Colonic mucosa (tissue), 4 donors: ENCODE measurements at regions not wholly inside any gene's neighbourhood (a gene's known extent, or its start where the extent isn't known, plus 50 kb on each side); places are given as distances from the start of the nearest gene placed in this dataset.

Source experiments
- DNase-seq: peaks from one replicate; pipeline ENCODE4 v3.0.0-alpha.2; 2020
- H3K27ac ChIP-seq: fragments of 200-600 bp; one replicate; pipeline ENCODE4 v1.8.0; 2021
- H3K27me3 ChIP-seq: fragments of 200-600 bp; one replicate; pipeline ENCODE4 v1.8.0; 2021
- H3K36me3 ChIP-seq: fragments of 200-600 bp; one replicate; pipeline ENCODE4 v1.8.0; 2021
- H3K4me1 ChIP-seq: fragments of 200-600 bp; one replicate; pipeline ENCODE4 v1.8.0; 2021; ENCODE audit warnings: mild to moderate bottlenecking
- H3K4me3 ChIP-seq: fragments of 200-600 bp; one replicate; pipeline ENCODE4 v1.8.0; 2021
- H3K9ac ChIP-seq, 2 donors: one replicate each; pipeline ENCODE4 v1.7.0; 2013; ENCODE audit warnings: control low read depth in 2 of 2, low read depth in 2 of 2, low read length in 2 of 2
- H3K9me3 ChIP-seq: fragments of 200-600 bp; one replicate; pipeline ENCODE4 v1.8.0; 2021
- CTCF ChIP-seq: fragments of 200-600 bp; IDR thresholded peaks from one replicate; pipeline ENCODE4 v1.8.0; 2022; ENCODE audit warnings: antibody characterized with exemption, mild to moderate bottlenecking
- intact Hi-C: fragments of 100-400 bp; cut with DNase I; formaldehyde crosslinking; loops from one replicate; pipeline ENCODE4 v1.14.1; 2022
- donor health status: healthy.
- donor health status: DM: no; HTN: no; CAD: no.
- donor health status: DM: no; HTN: no; CAD: no.

GRCh38 chr13:105804561-105805190 lies 730.8 kb downstream of the EFNB2 start:
- H3K27me3 ChIP-seq, result no peaks in the 10 kb centered on the region
- intact Hi-C loops, result no loop called here
- no peak overlapping the region for H3K4me3 ChIP-seq
- no peaks in the 10 kb centered on the region for H3K4me1 ChIP-seq
- H3K36me3 ChIP-seq, result no peaks in the 10 kb centered on the region
- no peak overlapping the region for H3K27ac ChIP-seq
- no peak for TF ChIP-seq CTCF
- H3K9ac ChIP-seq, result no peak overlapping the region
- no peaks in the 10 kb centered on the region for H3K9me3 ChIP-seq
- no peak for DNase-seq

- intact Hi-C loops, result no loop called here
- no peaks in the 10 kb centered on the region for H3K4me1 ChIP-seq
- no peak overlapping the region for H3K4me3 ChIP-seq
- no peak for TF ChIP-seq CTCF
- H3K9me3 ChIP-seq, result no peaks in the 10 kb centered on the region
- H3K27ac ChIP-seq, result no peak overlapping the region
- no peaks in the 10 kb centered on the region for H3K27me3 ChIP-seq
- no peaks in the 10 kb centered on the region for H3K36me3 ChIP-seq
- DNase-seq, result no peak
- H3K9ac ChIP-seq, result no peak overlapping the region
Observed at GRCh38 chr13:105799155-105799554, 736.3 kb downstream of the EFNB2 start.

GRCh38 chr13:105798541-105798940 lies 736.9 kb downstream of the EFNB2 start:
- H3K36me3 ChIP-seq, result no peaks in the 10 kb centered on the region
- intact Hi-C loops, result no loop called here
- no peak overlapping the region for H3K4me3 ChIP-seq
- TF ChIP-seq CTCF, result no peak
- H3K27me3 ChIP-seq, result no peaks in the 10 kb centered on the region
- no peaks in the 10 kb centered on the region for H3K4me1 ChIP-seq
- no peaks in the 10 kb centered on the region for H3K9me3 ChIP-seq
- no peak overlapping the region for H3K27ac ChIP-seq
- DNase-seq, result no peak
- H3K9ac ChIP-seq, result no peak overlapping the region

- H3K9me3 ChIP-seq, result no peaks in the 10 kb centered on the region
- H3K27me3 ChIP-seq, result no peaks in the 10 kb centered on the region
- H3K4me1 ChIP-seq, result no peaks in the 10 kb centered on the region
- H3K9ac ChIP-seq, result no peak overlapping the region
- H3K4me3 ChIP-seq, result no peak overlapping the region
- intact Hi-C loops, result no loop called here
- no peak overlapping the region for H3K27ac ChIP-seq
- DNase-seq, result no peak
- TF ChIP-seq CTCF, result no peak
- H3K36me3 ChIP-seq, result no peaks in the 10 kb centered on the region
Observed at GRCh38 chr13:105796081-105796480, 739.4 kb downstream of the EFNB2 start.

GRCh38 chr13:105790923-105791322 lies 744.5 kb downstream of the EFNB2 start:
- Histone ChIP-seq H3K9ac (no peak overlapping the region), H3K36me3 (no peaks in the 10 kb centered on the region), H3K4me1 (no peaks in the 10 kb centered on the region), H3K4me3 (no peak overlapping the region), H3K9me3 (no peaks in the 10 kb centered on the region), H3K27ac (no peak overlapping the region), H3K27me3 (no peaks in the 10 kb centered on the region)
- TF ChIP-seq CTCF, result no peak
- DNase-seq, result no peak
- intact Hi-C loops, result no loop called here
